CD14-positive monocyte (primary cell): ENCODE measurements at regions not wholly inside any gene's neighbourhood (a gene's known extent, or its start where the extent isn't known, plus 50 kb on each side); places are given as distances from the start of the nearest gene placed in this dataset.

Experiments
- DNase-seq, 3 donors: peaks; one replicate each; pipeline ENCODE4 v3.0.0-alpha.2; 2011 to 2022
- H2AFZ ChIP-seq: 2 replicates; pipeline ENCODE4 v1.6.0; 2012; ENCODE audit warnings: mild to moderate bottlenecking, low read depth, low read length, inconsistent platforms; ENCODE audit not compliant: insufficient read depth, poor library complexity, severe bottlenecking
- H3K27ac ChIP-seq, 2 donors: 1 replicate in 1 of 2; 2 replicates in 1 of 2; pipeline ENCODE4 v1.5.1; 2012 to 2013; ENCODE audit warnings: low read length in 2 of 2, control low read depth in 1 of 2, inconsistent platforms in 1 of 2, low read depth in 1 of 2, mild to moderate bottlenecking in 1 of 2
- H3K27me3 ChIP-seq, 2 donors: one replicate each; pipeline versions ENCODE4 v1.6.0 to v1.6.1; 2011 to 2013; ENCODE audit warnings: low read length in 2 of 2; ENCODE audit not compliant: control insufficient read depth in 2 of 2, insufficient read depth in 2 of 2
- H3K36me3 ChIP-seq, 2 donors: replicated peaks in 1 of 2; 1 replicate in 1 of 2; 2 replicates in 1 of 2; pipeline versions ENCODE4 v1.5.1 to v1.6.1; 2012 to 2013; ENCODE audit warnings: low read length in 2 of 2, control low read depth in 1 of 2, inconsistent platforms in 1 of 2, mild to moderate bottlenecking in 1 of 2; ENCODE audit not compliant: insufficient read depth in 2 of 2, control insufficient read depth in 1 of 2
- H3K4me1 ChIP-seq, 2 donors: 1 replicate in 1 of 2; 2 replicates in 1 of 2; pipeline versions ENCODE4 v1.5.1 to v1.6.1; 2012 to 2013; ENCODE audit warnings: low read length in 2 of 2, control low read depth in 1 of 2, inconsistent platforms in 1 of 2, mild to moderate bottlenecking in 1 of 2, moderate library complexity in 1 of 2; ENCODE audit not compliant: insufficient read depth in 2 of 2, control insufficient read depth in 1 of 2
- H3K4me2 ChIP-seq: replicated peaks from 2 replicates; pipeline ENCODE3; 2012; ENCODE audit warnings: low read length, moderate library complexity, mild to moderate bottlenecking; ENCODE audit not compliant: poor library complexity, severe bottlenecking; ENCODE audit errors: extremely low read depth
- H3K4me3 ChIP-seq, 3 experiments: fragments of 200-600 bp in 1 of 3; sonication (generic) in 1 of 3; replicated peaks in 1 of 3; 1 replicate in 2 of 3; 2 replicates in 1 of 3; pipeline ENCODE4 v1.5.1; 2011 to 2013; ENCODE audit warnings: low read length in 3 of 3, mild to moderate bottlenecking in 3 of 3, control low read depth in 2 of 3, low read depth in 2 of 3, inconsistent platforms in 1 of 3, moderate library complexity in 1 of 3
- H3K79me2 ChIP-seq: 2 replicates; pipeline ENCODE4 v1.6.0; 2012; ENCODE audit warnings: mild to moderate bottlenecking, control low read depth, inconsistent platforms, low read length, moderate library complexity; ENCODE audit not compliant: insufficient read depth
- H3K9ac ChIP-seq: 2 replicates; pipeline ENCODE4 v1.6.0; 2017; ENCODE audit warnings: low read length, mild to moderate bottlenecking; ENCODE audit not compliant: insufficient read depth, poor library complexity, severe bottlenecking
- H3K9me3 ChIP-seq, 2 donors: replicated peaks in 1 of 2; 1 replicate in 1 of 2; 2 replicates in 1 of 2; pipeline versions ENCODE4 v1.5.1 to v1.6.1; 2012 to 2013; ENCODE audit warnings: low read length in 2 of 2, control low read depth in 1 of 2; ENCODE audit not compliant: control insufficient read depth in 1 of 2, insufficient read depth in 1 of 2
- H4K20me1 ChIP-seq: 2 replicates; pipeline ENCODE4 v1.6.0; 2012; ENCODE audit warnings: mild to moderate bottlenecking, low read length, control low read depth, moderate library complexity; ENCODE audit not compliant: insufficient read depth
- H3K27ac Mint-ChIP-seq, 7 donors: one replicate each; pipeline ENCODE4 v1.8.0; 2020; ENCODE audit warnings: mild to moderate bottlenecking in 7 of 7, mixed read lengths in 7 of 7, moderate library complexity in 6 of 7, inconsistent platforms in 2 of 7
- H3K27me3 Mint-ChIP-seq, 3 donors: one replicate each; pipeline ENCODE4 v1.8.0; 2021 to 2022; ENCODE audit warnings: low read depth in 3 of 3, mild to moderate bottlenecking in 3 of 3, mixed read lengths in 3 of 3, moderate library complexity in 3 of 3, inconsistent platforms in 1 of 3
- H3K36me3 Mint-ChIP-seq, 2 donors: one replicate each; pipeline ENCODE4 v1.8.0; 2020; ENCODE audit warnings: mixed read lengths in 2 of 2, inconsistent platforms in 1 of 2, mild to moderate bottlenecking in 1 of 2
- H3K4me1 Mint-ChIP-seq: one replicate; pipeline ENCODE4 v1.8.0; 2020; ENCODE audit warnings: mild to moderate bottlenecking, mixed read lengths
- H3K4me3 Mint-ChIP-seq, 2 donors: one replicate each; pipeline ENCODE4 v1.8.0; 2020; ENCODE audit warnings: mild to moderate bottlenecking in 2 of 2, mixed read lengths in 2 of 2, moderate library complexity in 1 of 2
- H3K9me3 Mint-ChIP-seq, 7 donors: one replicate each; pipeline ENCODE4 v1.8.0; 2020 to 2022; ENCODE audit warnings: mixed read lengths in 7 of 7, mild to moderate bottlenecking in 6 of 7, moderate library complexity in 6 of 7, inconsistent platforms in 2 of 7
- CTCF ChIP-seq: fragments of 200-600 bp; IDR thresholded peaks from one replicate; pipeline ENCODE4 v1.8.0; 2022; ENCODE audit warnings: antibody characterized with exemption, mild to moderate bottlenecking
- WGBS: methylation state at CpG from one replicate; pipeline ENCODE4 v1.1.5; 2013; ENCODE audit warnings: missing lambda C conversion rate; ENCODE audit not compliant: insufficient coverage; 5-methylcytosine and 5-hydroxymethylcytosine counted together
- intact Hi-C, 2 donors: fragments of 100-400 bp; cut with micrococcal nuclease; formaldehyde crosslinking; loops; one replicate each; pipeline versions ENCODE4 v1.15.0 to v1.15.1; 2023

- Histone ChIP-seq H3K4me2 (no peak overlapping the region), H3K27me3 (no peaks in the 10 kb centered on the region), H2AFZ (no peak overlapping the region), H3K27ac (no peak overlapping the region), H3K79me2 (no peaks in the 10 kb centered on the region), H3K36me3 (no peaks in the 10 kb centered on the region), H3K9me3 (no peaks in the 10 kb centered on the region), H3K4me3 (no peak overlapping the region), H3K9ac (no peak overlapping the region), H4K20me1 (no peaks in the 10 kb centered on the region), H3K4me1 (no peaks in the 10 kb centered on the region)
- no peak for TF ChIP-seq CTCF
- H3K4me3 Mint-ChIP-seq, result no peak overlapping the region
- intact Hi-C loops, result no loop called here
- peaks cover 0 to 1% (median 0%) of the 10 kb centered on the region in 7 donors for H3K9me3 Mint-ChIP-seq
- H3K27ac Mint-ChIP-seq, result no peak overlapping the region
- peaks cover 2% of the 10 kb centered on the region for H3K4me1 Mint-ChIP-seq
- no peak for DNase-seq
- H3K27me3 Mint-ChIP-seq, result peaks cover 3 to 14% (median 7%) of the 10 kb centered on the region in 3 donors
- WGBS, result 36% methylated on average over 3 of the region's 4 CpGs
- H3K36me3 Mint-ChIP-seq, result no peaks in the 10 kb centered on the region
These were observed 182.0 kb upstream of the ARHGAP20 start for GRCh38 chr11:110894224-110894623.

- peaks cover 5 to 15% (median 8%) of the 10 kb centered on the region in 3 donors for H3K27me3 Mint-ChIP-seq
- Histone ChIP-seq H3K27ac (no peak overlapping the region), H3K27me3 (no peaks in the 10 kb centered on the region), H3K4me3 (no peak overlapping the region), H3K4me2 (no peak overlapping the region), H3K9ac (no peak overlapping the region), H2AFZ (no peak overlapping the region), H3K79me2 (no peaks in the 10 kb centered on the region), H3K36me3 (no peaks in the 10 kb centered on the region), H4K20me1 (no peaks in the 10 kb centered on the region), H3K4me1 (no peaks in the 10 kb centered on the region), H3K9me3 (no peaks in the 10 kb centered on the region)
- intact Hi-C loops, result no loop called here
- peaks cover 0 to 1% (median 0%) of the 10 kb centered on the region in 7 donors for H3K9me3 Mint-ChIP-seq
- no peak overlapping the region for H3K4me3 Mint-ChIP-seq
- no peak for DNase-seq
- H3K36me3 Mint-ChIP-seq, result no peaks in the 10 kb centered on the region
- TF ChIP-seq CTCF, result no peak
- WGBS, result 80% methylated on average over 1 of the region's 4 CpGs
- H3K4me1 Mint-ChIP-seq, result peaks cover 2% of the 10 kb centered on the region
- H3K27ac Mint-ChIP-seq, result no peak overlapping the region
These were observed 180.6 kb upstream of the ARHGAP20 start for GRCh38 chr11:110892741-110893285.
